GM19035 (cell line): ENCODE measurements at regions not wholly inside any gene's neighbourhood (a gene's known extent, or its start where the extent isn't known, plus 50 kb on each side); places are given as distances from the start of the nearest gene placed in this dataset.

Experiments used
- ATAC-seq: cut with Tn5 transposase; IDR thresholded peaks from one replicate; pipeline ENCODE4 v1.9.1; 2021; ENCODE audit not compliant: unreplicated experiment

DNA sequence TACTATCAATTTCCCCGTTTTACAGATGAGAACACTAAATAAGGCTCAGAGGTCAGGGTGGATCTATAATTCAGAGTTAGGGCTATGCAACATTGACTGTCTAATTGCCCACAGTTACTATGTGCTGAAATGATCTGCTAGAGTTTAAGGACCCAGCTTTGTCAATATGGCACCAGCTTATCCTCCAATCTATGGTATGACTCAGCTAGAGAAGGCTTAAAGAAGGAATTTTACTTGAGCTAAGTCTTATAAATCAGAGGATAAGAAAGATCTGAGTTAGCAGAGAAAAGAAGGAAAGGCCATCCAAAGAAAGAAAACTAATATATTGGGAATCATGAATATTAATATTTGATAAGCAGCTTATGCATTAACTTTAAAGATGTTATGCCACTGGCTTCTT, 78.1 kb downstream of the ASB9 start:
- ATAC-seq, result no peak

DNA sequence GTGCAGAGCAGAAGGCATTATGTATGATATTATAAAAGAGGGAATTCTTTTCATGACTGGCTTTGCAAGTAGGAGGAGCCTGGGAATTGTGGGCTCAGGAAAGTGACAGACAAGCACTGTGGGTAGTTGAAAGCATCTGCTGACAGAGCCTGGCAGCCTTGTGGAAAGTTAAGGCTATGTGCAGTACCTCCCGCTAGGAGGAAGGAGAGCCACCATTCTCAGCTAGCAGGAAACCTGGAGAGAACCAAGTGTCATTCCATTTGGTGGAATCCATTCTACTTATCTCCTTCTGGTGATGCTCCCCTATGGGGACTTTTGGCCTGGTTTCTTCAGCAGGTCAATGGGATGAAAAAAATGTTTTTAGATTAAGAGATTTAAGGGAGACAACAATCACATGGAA, 81.8 kb downstream of the ASB9 start:
- ATAC-seq, result no peak

DNA sequence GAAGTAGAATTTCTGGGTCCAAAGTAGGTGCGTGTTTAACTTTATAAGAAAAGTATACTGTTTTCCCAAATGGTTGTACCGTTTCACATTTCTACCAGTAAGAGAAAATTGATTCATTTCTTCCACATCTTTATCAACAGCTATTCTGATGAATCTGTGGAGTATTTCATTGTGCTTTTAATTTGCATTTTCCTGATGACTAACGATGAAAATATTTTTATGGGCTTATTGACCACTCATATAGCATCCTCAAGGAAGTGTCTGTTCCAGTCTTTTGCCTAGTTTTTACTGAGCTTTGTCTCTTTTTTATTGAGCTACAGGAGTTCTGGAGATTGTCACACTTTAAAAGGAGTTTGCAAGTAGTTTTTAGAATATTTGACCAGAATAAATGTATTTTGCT, 92.6 kb downstream of the ASB9 start:
- no peak for ATAC-seq

DNA sequence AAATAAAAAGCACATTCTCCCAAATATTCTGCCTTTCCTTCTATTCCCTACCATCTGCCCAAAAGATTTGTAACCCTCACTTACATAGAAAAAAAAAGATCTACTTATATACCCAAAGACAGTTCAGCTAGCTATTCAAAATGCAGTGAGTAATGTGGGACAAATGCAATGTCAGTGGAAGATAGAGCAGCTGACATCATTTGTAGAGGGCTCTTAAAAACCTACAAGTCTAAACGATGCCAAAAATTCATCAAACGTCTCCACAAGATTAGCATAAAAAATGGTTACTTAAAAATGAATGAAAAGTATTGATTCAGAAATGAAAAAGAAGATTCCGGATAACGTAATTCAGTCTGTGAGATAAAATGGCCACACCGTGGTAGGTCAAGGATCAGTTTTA, 96.5 kb downstream of the ASB9 start:
- no peak for ATAC-seq

DNA sequence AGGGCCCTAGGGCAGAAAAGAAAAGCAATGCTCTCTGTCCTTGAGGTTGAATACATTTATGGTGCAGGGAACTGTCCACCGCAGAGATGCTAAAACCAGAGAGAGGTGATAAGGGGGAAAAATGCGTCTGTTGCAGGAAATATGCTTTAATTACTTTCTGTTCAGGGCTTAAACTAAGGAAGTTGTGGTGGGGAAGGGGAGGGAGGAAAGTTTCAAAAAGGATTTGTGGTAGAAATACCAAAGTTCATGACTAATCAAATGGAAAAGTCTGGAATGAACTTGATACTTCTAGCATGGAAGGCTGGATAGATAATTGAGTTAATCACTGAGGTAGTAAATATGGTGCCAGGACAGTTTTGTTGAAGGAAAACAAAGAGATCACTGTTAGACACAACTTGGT, 99.0 kb downstream of the ASB9 start:
- no peak for ATAC-seq

DNA sequence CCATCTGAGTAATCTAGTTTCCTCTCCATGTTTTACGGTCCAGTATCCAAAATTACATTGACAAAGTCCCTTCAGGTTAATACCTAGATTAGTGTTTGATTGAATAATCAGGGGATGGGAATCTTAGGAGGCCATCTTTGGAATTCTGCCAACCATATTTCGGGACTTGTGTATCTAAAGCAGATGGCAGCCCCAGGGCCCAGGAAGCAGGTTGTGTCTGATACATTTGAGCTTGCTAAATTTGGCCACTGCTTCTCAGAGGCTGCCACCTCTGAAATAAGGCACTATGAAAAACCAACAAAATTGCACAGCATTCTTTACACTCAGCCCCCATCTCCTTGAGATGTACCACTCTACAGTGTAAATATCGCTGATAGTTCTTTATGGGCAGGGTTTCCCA, 102.1 kb downstream of the ASB9 start:
- ATAC-seq, result no peak

DNA sequence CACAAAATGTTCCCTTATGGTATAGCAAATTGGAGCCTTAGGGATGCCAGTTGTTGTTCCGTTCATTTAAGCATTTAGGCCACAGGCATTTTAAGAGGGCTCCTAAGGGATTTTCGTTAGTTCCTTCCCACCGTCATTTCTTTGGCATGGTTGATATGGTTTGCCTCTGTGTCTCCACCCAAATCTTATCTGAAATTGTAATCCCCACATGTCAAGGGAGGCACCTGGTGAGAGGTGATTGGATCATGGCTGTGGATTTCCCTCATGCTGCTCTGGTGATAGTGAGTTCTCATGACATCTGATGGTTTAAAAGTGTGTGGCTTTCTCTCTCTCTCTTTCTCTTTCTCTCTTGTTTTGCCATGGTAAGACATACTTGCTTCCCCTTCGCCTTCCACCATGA, 104.1 kb downstream of the ASB9 start:
- ATAC-seq, result no peak

DNA sequence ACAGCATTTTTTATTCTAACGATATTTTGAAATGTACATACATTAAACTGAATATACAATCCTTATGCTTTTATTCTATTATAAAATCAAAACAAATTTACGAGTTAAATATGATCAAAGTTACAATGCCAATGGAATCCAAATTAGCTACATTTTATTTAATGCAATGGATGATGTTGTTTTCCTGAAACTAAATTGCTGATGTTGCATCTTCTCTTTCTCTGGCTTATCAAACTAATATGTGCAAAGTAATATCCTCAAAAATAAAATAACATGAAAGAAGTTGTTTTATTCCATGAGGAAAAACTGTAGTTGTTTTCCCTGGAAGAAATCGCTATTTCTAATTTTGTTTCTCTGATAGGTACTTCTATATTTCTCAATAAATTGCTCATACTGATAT, 106.8 kb downstream of the ASB9 start:
- ATAC-seq, result no peak

DNA sequence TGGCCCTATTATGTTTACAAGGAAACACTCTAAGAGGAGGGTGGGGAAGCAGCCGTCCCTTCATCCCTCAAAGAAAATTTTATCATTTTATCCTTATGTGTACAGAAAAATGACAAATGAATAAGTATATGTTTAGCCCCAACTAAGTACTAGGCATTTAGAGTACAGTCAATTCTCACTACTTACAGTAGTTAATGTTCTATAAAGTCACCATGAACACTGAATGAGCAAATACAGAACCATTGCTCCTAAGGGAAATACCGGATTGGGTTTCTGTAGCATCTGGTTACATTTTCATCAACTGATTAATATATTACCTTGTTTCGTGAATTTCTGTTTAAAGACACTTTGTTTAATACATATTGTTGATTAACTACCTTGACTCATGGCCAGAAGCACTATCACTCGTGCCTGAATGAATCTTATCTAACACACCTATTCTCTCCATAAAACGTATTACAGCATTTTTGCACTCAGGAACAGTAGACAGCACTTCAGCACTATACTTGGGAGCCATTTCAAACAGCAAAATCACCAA, 109.3 kb downstream of the ASB9 start:
- ATAC-seq, result no peak

DNA sequence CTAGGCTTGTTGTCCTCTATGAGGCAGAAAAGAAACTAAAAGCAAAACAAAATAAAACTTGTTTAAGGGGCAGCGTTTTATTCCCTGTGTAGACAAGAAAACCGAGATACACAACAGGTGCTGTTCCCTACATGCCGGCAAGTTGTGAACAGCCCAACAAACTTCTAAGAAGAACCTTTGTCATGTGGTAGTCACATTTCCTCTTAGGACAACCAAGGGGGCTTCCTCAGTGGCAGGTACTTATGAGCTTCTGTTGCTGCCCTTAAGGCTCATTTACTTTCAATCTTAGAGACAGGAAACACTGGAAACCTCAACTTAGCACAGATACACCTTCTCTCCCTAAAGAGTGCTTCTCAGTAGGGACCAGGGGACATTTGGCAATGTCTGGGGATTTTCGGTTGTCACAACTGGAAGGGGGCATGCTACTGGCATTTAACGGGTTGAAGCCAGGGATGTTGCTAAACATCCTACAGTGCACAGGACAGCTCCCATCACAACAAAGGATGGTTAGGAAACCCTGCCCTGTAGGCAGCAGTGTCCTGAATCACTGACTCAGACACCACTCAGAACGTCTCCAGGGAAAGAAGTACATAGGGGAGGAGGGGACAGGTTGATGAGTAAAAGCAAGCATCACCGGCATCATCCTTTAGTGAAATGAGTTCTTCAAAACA, 111.0 kb downstream of the ASB9 start:
- peak; percentile 79 for ATAC-seq

DNA sequence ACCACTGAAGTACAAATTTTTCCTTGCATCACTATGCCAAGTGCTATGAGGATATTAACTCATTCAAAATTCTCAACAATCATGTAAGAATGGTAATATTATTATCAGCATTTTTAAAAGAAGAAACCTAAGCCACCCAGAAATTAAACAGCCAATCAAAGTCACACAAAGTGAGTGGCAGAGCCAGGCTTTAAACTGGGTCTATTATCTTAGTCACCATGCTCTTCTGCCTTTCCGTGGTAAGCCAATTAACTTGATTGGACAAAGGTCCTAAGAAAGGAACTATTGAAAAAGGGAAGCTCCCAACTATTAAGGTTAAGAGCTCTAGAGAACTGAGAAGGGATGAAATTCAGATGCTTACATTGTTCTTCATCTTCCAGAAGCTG, 111.5 kb downstream of the ASB9 start:
- ATAC-seq, result peak; percentile 30

DNA sequence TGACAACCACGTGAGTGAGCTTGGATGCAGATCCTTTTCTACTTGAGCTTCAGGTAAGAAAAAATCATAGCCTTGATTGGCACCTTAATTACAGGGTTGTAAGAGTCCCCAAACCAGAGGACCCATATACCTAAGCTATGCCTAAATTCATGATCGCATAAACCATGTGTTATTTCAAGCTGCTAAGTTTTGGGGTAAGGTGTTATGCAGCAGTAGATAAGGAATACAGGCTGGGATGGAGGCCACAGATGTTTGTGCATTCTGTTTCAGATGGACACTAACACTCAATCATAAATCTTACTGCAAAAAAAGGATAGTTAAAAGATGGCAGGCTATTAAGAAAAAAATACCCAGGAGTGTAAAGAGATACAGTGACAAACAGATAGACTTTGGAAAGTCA, 112.3 kb downstream of the ASB9 start:
- ATAC-seq, result no peak

DNA sequence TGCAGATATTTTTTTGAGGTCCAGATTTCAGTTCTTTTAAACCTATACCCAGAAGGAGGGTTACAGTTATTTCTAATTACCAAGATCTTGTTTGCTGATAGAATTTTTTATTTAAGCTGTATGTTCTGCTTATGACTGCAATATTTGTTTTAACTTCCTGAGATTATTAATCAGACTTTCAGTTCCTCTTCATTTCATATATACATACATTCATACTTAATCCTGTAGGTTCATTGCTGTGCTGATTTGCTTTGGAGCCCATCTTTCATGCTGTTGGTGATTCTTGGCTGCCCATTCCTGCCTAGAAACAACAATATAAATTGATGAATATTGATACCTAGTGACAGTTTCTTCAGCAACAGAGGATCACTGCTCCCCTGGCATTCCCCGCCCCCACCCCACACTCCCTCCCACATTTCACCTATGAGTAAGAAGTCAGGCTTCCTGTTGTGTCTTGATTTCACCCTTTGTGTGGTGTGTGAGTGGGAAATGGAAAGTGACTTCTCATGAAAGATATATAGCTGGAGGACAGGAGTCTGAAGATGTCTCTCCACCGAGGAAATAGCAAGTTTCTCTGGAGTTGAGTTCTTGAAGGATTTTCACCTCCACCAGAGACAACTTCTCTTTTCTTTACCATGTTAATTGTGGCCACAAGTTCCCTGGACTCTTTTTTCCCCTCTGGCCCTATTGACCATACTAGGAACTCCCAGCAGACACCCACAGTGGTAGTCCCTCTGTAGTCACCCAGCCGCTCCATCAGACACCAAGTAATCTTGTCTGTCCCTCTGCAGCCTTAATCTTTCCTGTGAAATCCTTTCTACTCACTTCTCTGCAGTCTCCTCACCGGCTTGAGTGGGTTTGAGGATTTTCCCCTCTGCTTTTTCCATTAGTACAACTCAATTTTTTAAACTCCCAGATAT, 118.4 kb downstream of the ASB9 start:
- ATAC-seq, result peak; percentile 80

DNA sequence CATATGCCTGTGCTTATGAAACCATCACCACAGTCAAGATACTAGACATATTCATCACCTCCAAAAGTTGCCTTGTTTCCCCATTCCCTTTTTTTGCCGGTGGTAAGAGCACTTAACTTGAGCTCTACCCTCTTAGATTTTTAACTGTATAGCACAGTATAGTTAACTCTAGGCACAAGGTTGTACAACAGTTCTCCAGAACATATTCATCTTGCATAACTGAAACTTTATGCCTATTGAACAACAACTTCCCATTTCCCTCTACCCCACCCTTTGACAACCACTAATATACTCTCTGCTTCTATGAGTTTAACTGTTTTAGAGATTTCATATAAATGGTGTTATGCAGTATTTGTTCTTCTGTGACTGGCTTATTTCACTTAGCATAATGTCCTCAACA, 119.3 kb downstream of the ASB9 start:
- ATAC-seq, result no peak

DNA sequence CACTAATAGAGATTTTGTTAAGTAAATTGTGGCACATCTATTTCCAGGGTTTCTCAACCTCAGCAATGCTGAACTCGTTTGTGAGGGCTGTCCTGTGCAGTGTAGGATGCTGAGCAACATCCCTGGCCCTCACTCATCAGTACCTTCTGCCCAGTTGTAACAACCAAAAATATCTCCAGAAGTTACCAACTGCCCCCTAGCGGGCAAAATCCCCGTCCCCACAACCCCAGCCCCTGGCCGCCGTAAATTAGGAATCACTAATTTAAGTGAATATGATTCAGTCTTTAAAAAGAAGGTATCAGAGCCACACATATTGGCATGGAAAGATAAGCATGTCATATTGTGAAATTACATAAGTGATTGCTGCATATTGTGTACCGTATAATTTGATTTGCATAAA, 123.4 kb downstream of the ASB9 start:
- ATAC-seq, result no peak

DNA sequence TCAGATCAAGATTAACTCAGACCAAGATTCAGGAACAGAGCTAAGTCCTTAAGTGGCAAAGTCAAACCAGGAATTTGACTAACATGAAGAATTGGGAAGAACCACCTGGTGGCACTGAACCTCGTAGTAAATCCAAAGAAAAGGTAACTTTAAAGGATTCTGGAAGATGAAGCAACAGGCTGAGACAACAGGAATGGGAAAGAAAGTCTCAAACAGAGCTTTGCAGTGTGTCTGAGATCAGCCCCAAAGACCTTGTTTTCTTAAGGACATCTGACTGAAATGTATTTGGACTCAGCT, 126.1 kb downstream of the ASB9 start:
- no peak for ATAC-seq

DNA sequence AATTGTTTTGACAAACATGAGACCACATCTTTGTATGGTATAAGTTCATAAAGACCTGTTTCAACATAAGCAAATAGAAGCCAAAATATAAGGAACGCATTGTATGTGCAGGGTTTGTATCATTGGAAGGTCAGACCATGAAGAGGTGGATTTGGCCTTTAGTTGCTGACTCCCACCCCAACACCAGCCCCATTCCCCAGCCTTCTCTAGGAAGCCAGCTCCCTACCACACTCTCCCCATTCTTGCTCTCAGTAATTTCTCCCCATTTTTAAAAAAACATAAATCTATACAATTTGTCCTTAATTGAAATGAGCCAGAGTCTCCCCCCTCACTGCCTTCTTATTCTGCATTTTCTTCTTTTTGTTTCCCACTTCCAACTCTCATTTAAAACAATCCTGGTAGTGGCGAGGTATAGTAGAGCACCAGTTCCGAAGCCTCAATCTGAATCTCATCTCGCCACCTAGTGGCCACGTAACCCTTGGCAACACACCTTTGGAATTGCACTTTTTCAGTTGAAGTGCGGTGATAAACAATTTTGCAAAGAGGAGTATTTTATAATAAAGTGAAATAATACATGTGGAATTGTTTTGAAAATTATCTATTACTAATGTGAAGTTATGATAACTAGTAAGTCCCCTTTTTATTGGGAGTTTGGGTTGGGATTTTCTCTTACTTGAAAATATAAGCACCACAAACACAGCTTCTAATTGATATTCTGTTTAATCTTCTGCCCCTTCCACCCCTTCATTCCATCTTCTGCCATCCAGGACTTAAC, 126.6 kb downstream of the ASB9 start:
- peak; percentile 78 for ATAC-seq

DNA sequence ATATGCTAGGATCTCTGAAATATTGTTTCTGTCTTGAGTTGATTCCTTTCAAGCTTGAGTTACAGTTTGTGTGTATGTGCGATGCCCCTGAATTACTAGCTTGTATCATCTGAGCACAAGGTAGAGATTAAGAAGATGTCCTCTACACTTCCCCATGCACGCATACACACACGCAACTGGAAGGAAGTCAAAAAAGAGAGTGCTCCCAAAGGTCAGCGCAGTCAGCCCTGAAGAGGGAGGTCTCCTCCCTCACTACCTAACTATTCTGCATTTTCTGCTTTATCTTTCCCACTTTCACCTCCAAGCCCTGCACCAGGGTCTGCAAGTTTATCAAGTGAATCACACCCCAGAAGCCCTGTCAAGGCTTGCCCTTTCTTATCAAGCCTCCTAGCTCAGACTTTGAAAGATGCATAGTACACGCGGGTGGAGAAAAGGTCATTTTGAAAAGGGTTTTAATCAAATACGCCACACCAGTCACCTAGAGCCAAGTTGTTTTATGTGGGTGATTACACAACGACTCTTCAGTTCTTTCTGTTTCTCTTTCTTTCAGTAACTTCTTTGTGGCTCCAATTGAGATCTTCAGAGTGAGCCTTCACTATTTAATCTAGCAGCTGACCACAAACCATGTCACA, 127.7 kb downstream of the ASB9 start:
- ATAC-seq, result no peak

DNA sequence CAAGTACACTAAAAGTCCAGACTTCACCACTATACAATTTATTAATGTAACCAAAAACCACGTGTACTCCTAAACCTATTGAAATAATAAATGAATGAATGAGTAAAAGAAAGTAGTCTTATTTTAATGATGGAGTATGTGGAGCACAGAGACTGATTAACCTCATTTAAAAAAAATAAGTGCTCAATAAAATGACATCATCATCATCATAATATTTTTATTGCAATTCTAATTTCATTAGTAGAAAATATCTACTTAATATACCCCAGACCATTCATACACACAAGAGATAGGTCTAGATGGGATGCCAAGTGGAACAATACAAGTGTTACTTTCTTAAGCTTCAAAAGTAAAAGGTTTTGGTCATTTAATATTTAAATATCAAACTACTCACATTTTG, 133.1 kb downstream of the ASB9 start:
- no peak for ATAC-seq

DNA sequence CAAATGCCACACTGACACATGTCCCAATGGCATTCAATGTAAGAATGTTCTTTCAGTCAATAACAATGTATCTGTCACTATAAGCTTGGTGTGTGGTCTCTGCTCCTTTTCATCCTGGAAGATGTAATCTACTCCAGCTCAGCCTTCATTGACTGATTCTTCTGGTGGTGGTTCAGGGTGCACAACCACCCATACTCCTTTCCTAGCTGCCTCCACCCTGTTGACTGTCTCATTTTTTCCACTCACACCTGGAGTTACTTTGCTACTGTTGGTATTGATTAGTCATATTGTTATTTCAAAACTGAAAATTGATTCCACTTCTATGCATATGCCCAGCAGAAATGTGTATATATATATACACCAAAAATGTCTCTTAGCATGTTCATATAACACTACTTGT, 140.5 kb downstream of the ASB9 start:
- ATAC-seq, result no peak

DNA sequence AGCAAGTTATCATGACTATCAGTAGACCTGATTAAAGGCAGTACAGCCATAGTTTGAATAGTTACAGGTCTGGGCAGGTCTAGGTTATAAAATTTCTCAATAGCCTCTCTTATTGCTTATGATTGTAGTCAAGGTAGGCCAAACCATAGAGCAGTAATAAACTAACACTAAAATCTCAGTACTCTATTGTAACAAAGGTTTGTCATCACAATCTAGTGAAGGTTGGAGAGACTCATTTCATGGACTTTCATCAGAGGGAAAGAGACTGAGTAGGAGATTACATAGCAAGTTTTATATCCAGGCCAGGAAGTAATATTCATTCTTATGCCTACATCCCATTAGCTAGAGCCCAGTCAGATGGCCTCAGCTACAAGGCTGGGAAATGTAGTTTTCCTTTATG, 141.0 kb downstream of the ASB9 start:
- ATAC-seq, result no peak
